WTC11 (cell line): ENCODE measurements at regions not wholly inside any gene's neighbourhood (a gene's known extent, or its start where the extent isn't known, plus 50 kb on each side); places are given as distances from the start of the nearest gene placed in this dataset.

Experiments
- ATAC-seq: fragments of 200-7000 bp; cut with Tn5 transposase; 2 replicates; pipeline ENCODE4 v1.10.0; 2021; ENCODE audit warnings: mild to moderate bottlenecking, moderate library complexity
- CTCF ChIA-PET: fragments of 300-600 bp; sonication (Branson Sonifier 250); formaldehyde crosslinking; loops from one replicate; lab custom pipeline; 2021; ENCODE audit warnings: antibody characterized with exemption; lab: Charles Lee
- POLR2A ChIA-PET: fragments of 350-600 bp; sonication (Branson Sonifier 250); formaldehyde crosslinking; loops from one replicate; lab custom pipeline; 2021; ENCODE audit warnings: antibody characterized with exemption; lab: Charles Lee
- DNase-seq: peaks from one replicate; pipeline ENCODE4 v3.0.0; 2021; ENCODE audit warnings: low spot score
- H3K27ac Mint-ChIP-seq: 2 replicates; pipeline ENCODE4 v1.8.0; 2021; ENCODE audit warnings: mixed read lengths
- H3K27me3 Mint-ChIP-seq: 2 replicates; pipeline ENCODE4 v1.8.0; 2021; ENCODE audit warnings: low read depth, mild to moderate bottlenecking, moderate library complexity, mixed read lengths
- H3K36me3 Mint-ChIP-seq: 2 replicates; pipeline ENCODE4 v1.8.0; 2021; ENCODE audit warnings: mixed read lengths
- H3K4me1 Mint-ChIP-seq: 2 replicates; pipeline ENCODE4 v1.8.0; 2022; ENCODE audit warnings: mixed read lengths
- H3K4me3 Mint-ChIP-seq: 2 replicates; pipeline ENCODE4 v1.8.0; 2021; ENCODE audit warnings: mild to moderate bottlenecking, moderate library complexity, mixed read lengths
- H3K9me3 Mint-ChIP-seq: 2 replicates; pipeline ENCODE4 v1.8.0; 2021; ENCODE audit warnings: mixed read lengths
- ELF4 ChIP-seq: sonication (generic); formaldehyde crosslinking; IDR thresholded peaks from 2 replicates; pipeline ENCODE4 v1.8.1; 2022; ENCODE audit warnings: low read depth, mild to moderate bottlenecking, moderate library complexity, missing genetic modification reagents
- EMX1 ChIP-seq: fragments of 250-450 bp; sonication (Bioruptor Pico); IDR thresholded peaks from 2 replicates; pipeline ENCODE4 v1.8.0; 2021; ENCODE audit warnings: mild to moderate bottlenecking
- FOXK1 ChIP-seq: sonication (generic); formaldehyde crosslinking; IDR thresholded peaks from 2 replicates; pipeline ENCODE4 v1.8.0; 2022; ENCODE audit warnings: mild to moderate bottlenecking, moderate library complexity, missing genetic modification reagents
- GTF2I ChIP-seq: fragments of 250-450 bp; sonication (Bioruptor Pico); conservative IDR thresholded peaks from 2 replicates; pipeline ENCODE4 v1.4.0; 2021; ENCODE audit warnings: mild to moderate bottlenecking
- JUN ChIP-seq: sonication (generic); formaldehyde crosslinking; IDR thresholded peaks from 2 replicates; pipeline ENCODE4 v1.8.0; 2023; ENCODE audit warnings: mild to moderate bottlenecking, missing genetic modification reagents
- KAT7 ChIP-seq: sonication (generic); formaldehyde crosslinking; IDR thresholded peaks from 2 replicates; pipeline ENCODE4 v1.8.1; 2023; ENCODE audit warnings: missing genetic modification reagents, mild to moderate bottlenecking, borderline replicate concordance
- MYBL2 ChIP-seq: sonication (generic); formaldehyde crosslinking; IDR thresholded peaks from 2 replicates; pipeline ENCODE4 v1.8.1; 2023; ENCODE audit warnings: mild to moderate bottlenecking, moderate library complexity, missing genetic modification reagents
- NFATC4 ChIP-seq: fragments of 250-450 bp; sonication (Bioruptor Pico); IDR thresholded peaks from 2 replicates; pipeline ENCODE4 v1.9.0; 2021; ENCODE audit warnings: mild to moderate bottlenecking
- NFE2L1 ChIP-seq: sonication (generic); formaldehyde crosslinking; IDR thresholded peaks from 2 replicates; pipeline ENCODE4 v1.8.1; 2023; ENCODE audit warnings: missing genetic modification reagents
- NR1H2 ChIP-seq: sonication (generic); formaldehyde crosslinking; IDR thresholded peaks from 2 replicates; pipeline ENCODE4 v1.9.0; 2021; ENCODE audit warnings: mild to moderate bottlenecking, moderate library complexity, missing genetic modification reagents
- OVOL2 ChIP-seq: fragments of 250-450 bp; sonication (Bioruptor Pico); IDR thresholded peaks from 2 replicates; pipeline ENCODE4 v1.9.0; 2021; ENCODE audit warnings: mild to moderate bottlenecking, borderline replicate concordance
- RELA ChIP-seq: sonication (generic); formaldehyde crosslinking; IDR thresholded peaks from 2 replicates; pipeline ENCODE4 v1.8.1; 2022; ENCODE audit warnings: missing genetic modification reagents, mild to moderate bottlenecking, borderline replicate concordance
- ZNF138 ChIP-seq: sonication (generic); formaldehyde crosslinking; conservative IDR thresholded peaks from 2 replicates; pipeline ENCODE4 v1.8.1; 2022; ENCODE audit warnings: mild to moderate bottlenecking, moderate library complexity, missing genetic modification reagents
- ZNF423 ChIP-seq: fragments of 250-450 bp; sonication (Bioruptor Pico); IDR thresholded peaks from 2 replicates; pipeline ENCODE4 v2.1.2; 2022; ENCODE audit warnings: mild to moderate bottlenecking, moderate library complexity
- TF ChIP-seq, protein P1 (sequence below): sonication (generic); formaldehyde crosslinking; IDR thresholded peaks from 2 replicates; pipeline ENCODE4 v1.8.0; 2023; ENCODE audit warnings: missing genetic modification reagents
- TF ChIP-seq, protein P2 (sequence below): fragments of 200-600 bp; IDR thresholded peaks from 2 replicates; pipeline ENCODE4 v1.8.0; 2022; ENCODE audit warnings: antibody characterized with exemption
- TF ChIP-seq, protein P3 (sequence below): sonication (generic); formaldehyde crosslinking; IDR thresholded peaks from 2 replicates; pipeline ENCODE4 v1.8.1; 2023; ENCODE audit warnings: mild to moderate bottlenecking, missing genetic modification reagents
- TF ChIP-seq, protein P4 (sequence below): fragments of 250-450 bp; sonication (Bioruptor Pico); IDR thresholded peaks from 2 replicates; pipeline ENCODE4 v1.9.0; 2021; ENCODE audit warnings: mild to moderate bottlenecking, borderline replicate concordance
- TF ChIP-seq, protein P5 (sequence below): sonication (generic); formaldehyde crosslinking; IDR thresholded peaks from 2 replicates; pipeline ENCODE4 v1.8.1; 2022; ENCODE audit warnings: missing genetic modification reagents, borderline replicate concordance

DNA sequence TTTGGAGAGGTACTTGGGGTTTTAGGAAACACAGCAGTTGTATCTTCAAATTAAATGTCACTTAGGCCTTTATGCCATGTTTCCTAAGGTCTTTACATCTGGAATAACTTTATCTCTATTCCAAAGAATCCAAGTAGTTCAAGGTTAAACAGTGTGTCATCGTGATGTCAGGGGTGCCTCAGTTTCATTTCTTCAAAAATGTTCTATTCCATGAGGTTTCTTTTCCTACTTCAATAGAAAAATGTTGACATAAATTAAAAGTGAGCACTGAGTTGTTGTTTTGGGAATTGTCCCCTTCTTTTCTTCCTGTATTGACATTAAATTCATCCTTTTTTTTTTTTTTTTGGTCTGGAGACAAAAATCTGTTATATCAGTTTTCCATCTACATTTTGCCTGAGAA lies 160.6 kb upstream of the C21orf91 start:
- POLR2A ChIA-PET = interaction anchor here (1.2 kb wide), 1 partner anchor 26 kb away, joined by 5 read pairs; no protein-coding TSS in a partner anchor
- H3K4me1 Mint-ChIP-seq = peaks cover 6% of the 10 kb centered on the region
- H3K9me3 Mint-ChIP-seq = no peaks in the 10 kb centered on the region
- TF ChIP-seq JUN (CRISPR knock-in tag) (no peak), ZNF423 (CRISPR knock-in tag) (no peak), GTF2I (no peak), NFATC4 (CRISPR knock-in tag) (no peak), KAT7 (CRISPR knock-in tag) (no peak), OVOL2 (CRISPR knock-in tag) (no peak), MYBL2 (CRISPR knock-in tag) (no peak), FOXK1 (CRISPR knock-in tag) (no peak), ELF4 (CRISPR knock-in tag) (no peak), NFE2L1 (CRISPR knock-in tag) (no peak), RELA (CRISPR knock-in tag) (no peak), EMX1 (CRISPR knock-in tag) (no peak), NR1H2 (CRISPR knock-in tag) (no peak), ZNF138 (CRISPR knock-in tag) (no peak)
- TF ChIP-seq, protein P1, sequence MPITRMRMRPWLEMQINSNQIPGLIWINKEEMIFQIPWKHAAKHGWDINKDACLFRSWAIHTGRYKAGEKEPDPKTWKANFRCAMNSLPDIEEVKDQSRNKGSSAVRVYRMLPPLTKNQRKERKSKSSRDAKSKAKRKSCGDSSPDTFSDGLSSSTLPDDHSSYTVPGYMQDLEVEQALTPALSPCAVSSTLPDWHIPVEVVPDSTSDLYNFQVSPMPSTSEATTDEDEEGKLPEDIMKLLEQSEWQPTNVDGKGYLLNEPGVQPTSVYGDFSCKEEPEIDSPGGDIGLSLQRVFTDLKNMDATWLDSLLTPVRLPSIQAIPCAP (CRISPR knock-in tag) = no peak
- TF ChIP-seq, protein P2, sequence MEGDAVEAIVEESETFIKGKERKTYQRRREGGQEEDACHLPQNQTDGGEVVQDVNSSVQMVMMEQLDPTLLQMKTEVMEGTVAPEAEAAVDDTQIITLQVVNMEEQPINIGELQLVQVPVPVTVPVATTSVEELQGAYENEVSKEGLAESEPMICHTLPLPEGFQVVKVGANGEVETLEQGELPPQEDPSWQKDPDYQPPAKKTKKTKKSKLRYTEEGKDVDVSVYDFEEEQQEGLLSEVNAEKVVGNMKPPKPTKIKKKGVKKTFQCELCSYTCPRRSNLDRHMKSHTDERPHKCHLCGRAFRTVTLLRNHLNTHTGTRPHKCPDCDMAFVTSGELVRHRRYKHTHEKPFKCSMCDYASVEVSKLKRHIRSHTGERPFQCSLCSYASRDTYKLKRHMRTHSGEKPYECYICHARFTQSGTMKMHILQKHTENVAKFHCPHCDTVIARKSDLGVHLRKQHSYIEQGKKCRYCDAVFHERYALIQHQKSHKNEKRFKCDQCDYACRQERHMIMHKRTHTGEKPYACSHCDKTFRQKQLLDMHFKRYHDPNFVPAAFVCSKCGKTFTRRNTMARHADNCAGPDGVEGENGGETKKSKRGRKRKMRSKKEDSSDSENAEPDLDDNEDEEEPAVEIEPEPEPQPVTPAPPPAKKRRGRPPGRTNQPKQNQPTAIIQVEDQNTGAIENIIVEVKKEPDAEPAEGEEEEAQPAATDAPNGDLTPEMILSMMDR = no peak
- TF ChIP-seq, protein P3, sequence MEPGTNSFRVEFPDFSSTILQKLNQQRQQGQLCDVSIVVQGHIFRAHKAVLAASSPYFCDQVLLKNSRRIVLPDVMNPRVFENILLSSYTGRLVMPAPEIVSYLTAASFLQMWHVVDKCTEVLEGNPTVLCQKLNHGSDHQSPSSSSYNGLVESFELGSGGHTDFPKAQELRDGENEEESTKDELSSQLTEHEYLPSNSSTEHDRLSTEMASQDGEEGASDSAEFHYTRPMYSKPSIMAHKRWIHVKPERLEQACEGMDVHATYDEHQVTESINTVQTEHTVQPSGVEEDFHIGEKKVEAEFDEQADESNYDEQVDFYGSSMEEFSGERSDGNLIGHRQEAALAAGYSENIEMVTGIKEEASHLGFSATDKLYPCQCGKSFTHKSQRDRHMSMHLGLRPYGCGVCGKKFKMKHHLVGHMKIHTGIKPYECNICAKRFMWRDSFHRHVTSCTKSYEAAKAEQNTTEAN (CRISPR knock-in tag) = no peak
- TF ChIP-seq, protein P4, sequence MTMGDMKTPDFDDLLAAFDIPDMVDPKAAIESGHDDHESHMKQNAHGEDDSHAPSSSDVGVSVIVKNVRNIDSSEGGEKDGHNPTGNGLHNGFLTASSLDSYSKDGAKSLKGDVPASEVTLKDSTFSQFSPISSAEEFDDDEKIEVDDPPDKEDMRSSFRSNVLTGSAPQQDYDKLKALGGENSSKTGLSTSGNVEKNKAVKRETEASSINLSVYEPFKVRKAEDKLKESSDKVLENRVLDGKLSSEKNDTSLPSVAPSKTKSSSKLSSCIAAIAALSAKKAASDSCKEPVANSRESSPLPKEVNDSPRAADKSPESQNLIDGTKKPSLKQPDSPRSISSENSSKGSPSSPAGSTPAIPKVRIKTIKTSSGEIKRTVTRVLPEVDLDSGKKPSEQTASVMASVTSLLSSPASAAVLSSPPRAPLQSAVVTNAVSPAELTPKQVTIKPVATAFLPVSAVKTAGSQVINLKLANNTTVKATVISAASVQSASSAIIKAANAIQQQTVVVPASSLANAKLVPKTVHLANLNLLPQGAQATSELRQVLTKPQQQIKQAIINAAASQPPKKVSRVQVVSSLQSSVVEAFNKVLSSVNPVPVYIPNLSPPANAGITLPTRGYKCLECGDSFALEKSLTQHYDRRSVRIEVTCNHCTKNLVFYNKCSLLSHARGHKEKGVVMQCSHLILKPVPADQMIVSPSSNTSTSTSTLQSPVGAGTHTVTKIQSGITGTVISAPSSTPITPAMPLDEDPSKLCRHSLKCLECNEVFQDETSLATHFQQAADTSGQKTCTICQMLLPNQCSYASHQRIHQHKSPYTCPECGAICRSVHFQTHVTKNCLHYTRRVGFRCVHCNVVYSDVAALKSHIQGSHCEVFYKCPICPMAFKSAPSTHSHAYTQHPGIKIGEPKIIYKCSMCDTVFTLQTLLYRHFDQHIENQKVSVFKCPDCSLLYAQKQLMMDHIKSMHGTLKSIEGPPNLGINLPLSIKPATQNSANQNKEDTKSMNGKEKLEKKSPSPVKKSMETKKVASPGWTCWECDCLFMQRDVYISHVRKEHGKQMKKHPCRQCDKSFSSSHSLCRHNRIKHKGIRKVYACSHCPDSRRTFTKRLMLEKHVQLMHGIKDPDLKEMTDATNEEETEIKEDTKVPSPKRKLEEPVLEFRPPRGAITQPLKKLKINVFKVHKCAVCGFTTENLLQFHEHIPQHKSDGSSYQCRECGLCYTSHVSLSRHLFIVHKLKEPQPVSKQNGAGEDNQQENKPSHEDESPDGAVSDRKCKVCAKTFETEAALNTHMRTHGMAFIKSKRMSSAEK (CRISPR knock-in tag) = no peak
- TF ChIP-seq, protein P5, sequence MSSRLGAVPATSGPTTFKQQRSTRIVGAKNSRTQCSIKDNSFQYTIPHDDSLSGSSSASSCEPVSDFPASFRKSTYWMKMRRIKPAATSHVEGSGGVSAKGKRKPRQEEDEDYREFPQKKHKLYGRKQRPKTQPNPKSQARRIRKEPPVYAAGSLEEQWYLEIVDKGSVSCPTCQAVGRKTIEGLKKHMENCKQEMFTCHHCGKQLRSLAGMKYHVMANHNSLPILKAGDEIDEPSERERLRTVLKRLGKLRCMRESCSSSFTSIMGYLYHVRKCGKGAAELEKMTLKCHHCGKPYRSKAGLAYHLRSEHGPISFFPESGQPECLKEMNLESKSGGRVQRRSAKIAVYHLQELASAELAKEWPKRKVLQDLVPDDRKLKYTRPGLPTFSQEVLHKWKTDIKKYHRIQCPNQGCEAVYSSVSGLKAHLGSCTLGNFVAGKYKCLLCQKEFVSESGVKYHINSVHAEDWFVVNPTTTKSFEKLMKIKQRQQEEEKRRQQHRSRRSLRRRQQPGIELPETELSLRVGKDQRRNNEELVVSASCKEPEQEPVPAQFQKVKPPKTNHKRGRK (CRISPR knock-in tag) = no peak
- ATAC-seq (no peak), DNase-seq (no peak)
- no peak overlapping the region for H3K4me3 Mint-ChIP-seq
- H3K27me3 Mint-ChIP-seq = no peaks in the 10 kb centered on the region
- CTCF ChIA-PET = interaction anchor here (1.6 kb wide), 1 partner anchor 49 kb away, joined by 6 read pairs; no protein-coding TSS in a partner anchor
- H3K27ac Mint-ChIP-seq = no peak overlapping the region
- H3K36me3 Mint-ChIP-seq = no peaks in the 10 kb centered on the region
